Ishikawa (cell line): ENCODE measurements at regions not wholly inside any gene's neighbourhood (a gene's known extent, or its start where the extent isn't known, plus 50 kb on each side); places are given as distances from the start of the nearest gene placed in this dataset.

Experiments used
- EGR1 ChIP-seq: IDR thresholded peaks from 2 replicates; pipeline ENCODE4 v1.6.1; 2012
- EP300 ChIP-seq: IDR thresholded peaks from 2 replicates; pipeline ENCODE4 v1.6.1; 2012; ENCODE audit warnings: borderline replicate concordance
- FOXM1 ChIP-seq: IDR thresholded peaks from 2 replicates; pipeline ENCODE4 v1.6.1; 2012; ENCODE audit warnings: low read depth, borderline replicate concordance
- MAX ChIP-seq: IDR thresholded peaks from 2 replicates; pipeline ENCODE4 v1.6.1; 2012
- NFIC ChIP-seq: IDR thresholded peaks from 2 replicates; pipeline ENCODE4 v1.6.1; 2012
- RAD21 ChIP-seq: IDR thresholded peaks from 2 replicates; pipeline ENCODE4 v1.6.1; 2012; ENCODE audit warnings: low read depth
- REST ChIP-seq: IDR thresholded peaks from 2 replicates; pipeline ENCODE4 v1.6.1; 2012; ENCODE audit warnings: low read depth, mild to moderate bottlenecking
- YY1 ChIP-seq: IDR thresholded peaks from 2 replicates; pipeline ENCODE4 v1.6.1; 2012; ENCODE audit warnings: low read depth
- ZBTB7A ChIP-seq: IDR thresholded peaks from 2 replicates; pipeline ENCODE4 v1.6.1; 2012; ENCODE audit warnings: low read depth

- TF ChIP-seq YY1 (no peak), REST (no peak), ZBTB7A (no peak), EGR1 (no peak), MAX (no peak), NFIC (no peak), EP300 (no peak), FOXM1 (no peak), RAD21 (no peak)
Measured at GRCh38 chr11:27896096-27896495, 195.8 kb upstream of the BDNF start.
